Fibroblast of villous mesenchyme (primary cell): ENCODE measurements at regions not wholly inside any gene's neighbourhood (a gene's known extent, or its start where the extent isn't known, plus 50 kb on each side); places are given as distances from the start of the nearest gene placed in this dataset.
A peak's percentile ranks its signal among the peaks of the same experiment; 100 is the strongest.

ENCODE experiments used
- DNase-seq: peaks from one replicate; pipeline ENCODE4 v3.0.0-alpha.2; 2010; ENCODE audit warnings: low read depth
- H3K4me3 ChIP-seq: 2 replicates; pipeline ENCODE4 v1.5.1; 2011; ENCODE audit warnings: low read depth, mild to moderate bottlenecking, low read length
- CTCF ChIP-seq: IDR thresholded peaks from 2 replicates; pipeline ENCODE4 v1.5.1; 2012; ENCODE audit warnings: low read depth, mild to moderate bottlenecking, low read length; ENCODE audit not compliant: insufficient read depth

GRCh38 chr9:3628239-3628638 is 102.4 kb upstream of the RFX3 start:
- TF ChIP-seq CTCF, result no peak
- DNase-seq, result no peak
- no peak overlapping the region for H3K4me3 ChIP-seq

GRCh38 chr9:3608011-3608410 is 82.2 kb upstream of the RFX3 start:
- H3K4me3 ChIP-seq, result no peak overlapping the region
- DNase-seq, result no peak
- TF ChIP-seq CTCF, result no peak

GRCh38 chr9:3600672-3601071 is 74.9 kb upstream of the RFX3 start:
- TF ChIP-seq CTCF, result no peak
- no peak overlapping the region for H3K4me3 ChIP-seq
- no peak for DNase-seq

- no peak for DNase-seq
- no peak for TF ChIP-seq CTCF
- no peak overlapping the region for H3K4me3 ChIP-seq
These were observed 72.0 kb upstream of the RFX3 start for GRCh38 chr9:3597792-3598191.

- H3K4me3 ChIP-seq, result no peak overlapping the region
- no peak for DNase-seq
- TF ChIP-seq CTCF, result no peak
These were observed 60.3 kb upstream of the RFX3 start for GRCh38 chr9:3586066-3586465.

- no peak for TF ChIP-seq CTCF
- no peak overlapping the region for H3K4me3 ChIP-seq
- no peak for DNase-seq
These were observed 59.8 kb upstream of the RFX3 start for GRCh38 chr9:3585606-3586005.

- H3K4me3 ChIP-seq, result no peak overlapping the region
- no peak for TF ChIP-seq CTCF
- peak; percentile 39 for DNase-seq
These were observed 53.0 kb upstream of the RFX3 start for GRCh38 chr9:3578786-3579185.
